ENCODE measurements at regions not wholly inside any gene's neighbourhood (a gene's known extent, or its start where the extent isn't known, plus 50 kb on each side); places are given as distances from the start of the nearest gene placed in this dataset.
"Not testable (repeated sequence)": the region's sequence is repeated elsewhere in the genome, so short reads cannot be mapped to it uniquely, and the experiment has no call there.

DNA sequence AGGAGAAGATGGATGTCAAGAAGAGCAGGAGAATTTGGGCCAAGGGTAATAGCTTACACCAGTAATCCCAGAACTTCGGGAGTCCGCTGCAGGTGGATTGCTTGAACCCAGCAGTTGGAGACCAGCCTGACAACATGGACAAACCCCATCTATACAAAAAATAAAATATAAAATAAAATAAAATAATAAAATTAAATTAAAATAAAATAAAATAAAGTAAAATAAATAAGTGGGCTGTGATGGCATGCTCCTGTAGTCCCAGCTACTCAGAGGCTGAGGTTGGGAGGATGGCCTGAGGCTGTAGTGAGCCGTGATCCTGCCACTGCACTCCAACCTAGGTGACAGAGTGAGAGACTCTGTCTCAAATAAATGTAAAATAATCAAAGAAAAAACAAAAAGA lies 1946.7 kb downstream of the MRPL39 start:
- no peak for DNase-seq

DNA sequence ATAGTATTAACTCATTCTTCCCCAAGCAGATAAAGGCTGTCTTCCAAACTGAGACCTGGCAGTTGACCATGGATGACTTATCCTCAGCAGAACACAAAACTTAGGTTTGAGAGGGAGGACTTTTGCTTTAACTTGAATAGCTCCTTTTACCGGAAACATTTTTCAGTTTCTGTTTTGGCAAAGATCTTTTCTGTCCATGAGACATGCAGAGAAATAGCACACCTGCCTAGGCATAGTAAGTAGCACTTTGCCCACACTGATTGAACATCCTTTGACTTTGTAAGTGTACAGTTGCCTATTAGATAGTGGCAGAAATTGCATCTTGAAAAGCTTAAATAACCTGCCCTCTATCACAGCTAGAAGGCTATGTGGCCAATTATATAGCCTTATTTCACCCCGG lies 1962.5 kb downstream of the MRPL39 start:
- no peak for DNase-seq

DNA sequence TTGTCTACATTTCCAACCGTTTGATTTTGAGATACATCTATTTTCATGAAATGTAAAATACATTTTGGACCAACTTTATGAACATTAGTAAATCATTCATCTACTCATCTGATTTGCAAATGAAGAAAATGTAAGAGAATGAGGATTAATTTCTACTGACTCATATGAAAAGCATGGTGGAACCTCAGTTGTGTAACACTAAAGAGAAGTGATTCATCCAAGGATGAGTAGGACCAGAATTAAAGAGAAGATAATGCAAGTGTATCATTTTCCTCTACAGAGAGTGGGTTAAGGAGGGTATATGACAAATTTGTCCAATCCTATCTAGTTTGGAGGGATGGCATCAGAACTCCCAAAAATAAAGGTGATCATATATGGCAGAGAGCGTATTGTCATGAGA lies 1967.6 kb downstream of the MRPL39 start:
- DNase-seq: no peak

DNA sequence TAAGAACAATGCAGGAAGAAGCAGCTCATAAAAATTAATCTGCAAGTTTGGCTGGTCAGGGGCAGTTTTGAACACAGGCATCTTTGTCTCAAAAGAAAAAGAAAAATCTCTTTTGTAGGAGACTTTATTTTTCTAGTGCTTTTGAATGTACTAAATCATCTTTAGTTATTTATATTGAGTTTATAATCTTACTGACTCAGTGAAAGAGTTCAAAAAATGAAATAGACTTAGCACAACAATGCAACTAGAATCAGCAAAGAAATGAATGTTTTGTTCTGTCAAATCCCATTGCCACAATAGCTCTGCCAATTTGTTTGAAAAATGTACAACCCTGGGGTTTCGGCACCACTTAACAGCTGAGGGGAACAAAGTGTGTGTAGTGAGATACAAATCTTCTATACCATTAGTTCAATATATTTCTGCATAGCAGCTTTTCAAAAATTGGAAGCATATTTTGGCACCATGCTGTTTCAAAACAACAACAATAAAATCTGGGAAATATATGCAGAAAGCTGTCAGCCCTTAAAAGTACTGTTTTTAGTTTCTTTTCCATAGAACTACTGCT lies 1969.1 kb downstream of the MRPL39 start:
- no peak for DNase-seq

DNA sequence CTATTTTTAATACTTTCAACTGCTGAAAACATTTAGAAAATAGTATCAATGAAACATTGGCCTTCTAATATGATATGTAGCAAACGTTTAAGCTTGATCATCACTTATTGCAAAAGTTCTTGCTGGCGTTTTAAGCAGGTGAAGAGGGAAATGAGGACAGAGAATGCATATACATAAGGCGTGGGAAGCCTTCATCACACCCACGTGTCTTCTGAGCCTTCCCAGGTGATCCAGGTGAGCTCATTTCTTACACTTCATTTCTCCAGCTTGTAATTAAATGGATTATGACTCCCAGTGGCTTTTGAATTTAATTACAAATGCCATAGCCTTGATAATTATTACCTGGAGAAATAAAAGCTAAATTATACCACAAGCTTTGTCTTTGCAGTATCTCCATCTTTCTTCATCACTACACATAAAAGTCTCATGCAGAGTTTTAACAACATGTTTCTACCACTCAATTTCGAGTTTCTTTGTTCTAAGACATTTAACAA lies 1973.8 kb downstream of the MRPL39 start:
- DNase-seq: no peak

DNA sequence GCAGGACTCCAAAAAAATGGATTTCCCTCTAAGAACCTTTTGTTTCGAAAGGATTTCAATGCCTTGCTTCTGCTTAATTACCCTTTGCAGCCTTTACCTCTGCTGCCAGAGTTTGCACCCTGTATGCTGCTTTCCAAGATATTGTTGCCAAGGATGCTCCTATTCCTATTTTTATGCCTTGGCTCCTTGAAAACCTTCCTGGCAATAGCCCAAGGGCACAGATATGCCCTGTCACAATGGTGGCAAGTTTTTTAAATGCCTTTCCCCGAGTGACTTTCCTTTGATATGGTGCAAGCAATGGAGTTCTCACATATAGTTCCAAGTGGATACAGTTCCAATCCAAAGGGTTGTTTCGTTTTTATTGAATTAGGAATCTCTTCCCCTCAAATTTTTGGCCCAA lies 1983.0 kb downstream of the MRPL39 start:
- DNase-seq: no peak

DNA sequence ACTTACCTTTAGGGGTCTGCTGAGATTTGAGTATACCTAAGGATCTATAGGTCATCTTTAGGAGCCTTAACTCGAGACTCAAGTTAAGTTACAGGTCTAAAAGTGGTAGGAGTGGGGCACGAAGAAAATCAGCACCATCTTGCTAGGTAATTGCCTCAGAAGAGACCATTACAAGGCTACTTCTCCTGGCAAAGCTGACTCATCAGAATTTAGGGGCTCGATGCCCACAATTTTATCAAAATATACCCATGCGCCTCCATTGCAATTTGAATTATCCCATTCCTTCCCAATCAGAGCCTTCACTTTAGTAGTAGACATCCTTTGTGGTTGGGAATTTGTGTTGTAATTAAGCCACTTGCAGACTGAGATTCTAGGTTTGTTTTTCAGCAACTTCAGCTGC lies 1994.3 kb downstream of the MRPL39 start:
- DNase-seq: no peak

DNA sequence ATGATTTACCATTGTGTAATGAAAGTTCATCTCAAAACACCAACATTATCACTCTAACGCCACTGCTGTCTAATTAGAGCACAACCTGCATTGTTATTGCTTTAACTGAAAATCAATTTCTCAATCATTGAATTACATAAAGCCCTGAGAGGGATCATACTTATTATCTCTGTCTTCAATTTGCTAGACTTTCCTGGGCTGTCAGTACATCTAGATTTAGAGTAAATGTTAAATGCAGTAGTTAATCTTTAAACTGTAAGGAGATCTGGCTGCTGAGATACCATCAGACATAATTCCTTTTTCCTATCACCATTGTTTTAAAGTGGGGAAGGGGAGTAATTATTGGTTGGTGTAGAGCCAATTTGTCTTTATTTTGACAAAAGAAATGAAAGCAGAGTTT lies 1995.1 kb downstream of the MRPL39 start:
- DNase-seq: no peak

DNA sequence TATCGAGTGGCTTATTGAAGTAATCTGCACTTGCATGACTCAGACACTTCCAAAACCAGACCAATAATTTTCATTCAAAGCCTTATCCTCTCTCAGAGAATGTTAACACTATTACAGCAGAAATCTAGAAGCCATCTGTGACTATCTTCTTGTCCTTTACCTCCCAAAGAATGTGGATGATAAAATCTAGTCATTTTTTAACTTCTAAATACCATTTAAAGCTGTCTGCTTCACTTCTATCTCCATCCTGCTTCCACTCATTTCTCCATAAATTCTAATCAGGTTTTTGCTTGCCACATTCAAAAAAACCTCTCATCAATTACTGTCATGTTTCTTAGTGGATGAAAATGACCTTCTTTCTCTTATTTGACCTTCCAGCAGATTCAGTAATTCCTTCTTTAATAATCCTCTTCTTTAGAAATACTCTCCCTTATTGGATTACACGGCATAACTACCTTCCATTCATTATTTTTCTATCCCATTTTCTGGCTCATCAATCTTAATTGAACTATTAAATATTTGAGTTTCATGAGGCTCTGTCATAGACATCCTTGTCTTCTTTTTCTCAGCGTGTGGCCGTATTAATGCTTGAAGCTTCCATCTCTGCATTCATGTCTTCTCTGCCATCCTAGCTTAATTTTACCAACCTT lies 1999.4 kb downstream of the MRPL39 start:
- no peak for DNase-seq

DNA sequence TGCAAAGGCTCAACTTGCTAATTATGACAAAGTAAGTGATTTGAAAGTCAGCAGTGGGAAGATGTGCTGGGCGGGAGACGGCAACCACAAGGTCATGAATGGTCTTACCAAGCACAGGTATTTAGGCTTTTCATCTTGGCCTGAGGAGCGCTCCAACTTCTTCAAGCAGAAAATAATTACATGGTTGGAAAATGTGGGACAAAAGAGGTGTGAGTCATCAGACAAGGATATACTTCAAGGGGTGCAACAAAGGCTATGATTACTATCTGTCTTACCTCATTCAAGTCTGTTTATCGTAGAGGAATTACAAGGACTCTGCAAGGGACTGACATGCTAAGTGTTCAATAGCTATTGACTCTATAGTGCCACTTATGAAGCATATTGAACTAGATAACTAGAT lies 2005.7 kb downstream of the MRPL39 start:
- DNase-seq: no peak

DNA sequence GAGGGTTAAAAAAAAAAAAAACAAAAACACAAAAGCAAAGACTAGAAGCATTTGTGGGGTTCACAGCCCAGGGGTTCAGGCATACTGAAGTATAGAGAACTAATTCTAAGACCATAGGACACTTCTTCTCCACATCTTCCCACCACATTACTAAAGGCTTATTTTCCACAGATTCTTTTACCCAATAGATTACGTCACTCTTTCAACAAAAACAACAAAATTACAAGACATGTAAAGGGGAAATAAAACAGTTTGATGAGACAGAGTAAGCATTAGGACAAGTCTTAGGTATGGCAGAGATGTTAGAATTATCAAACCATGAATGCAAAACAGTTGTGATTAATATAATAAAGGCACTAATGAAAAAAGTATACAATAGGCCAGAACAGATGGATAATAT lies 2013.7 kb downstream of the MRPL39 start:
- no peak for DNase-seq

DNA sequence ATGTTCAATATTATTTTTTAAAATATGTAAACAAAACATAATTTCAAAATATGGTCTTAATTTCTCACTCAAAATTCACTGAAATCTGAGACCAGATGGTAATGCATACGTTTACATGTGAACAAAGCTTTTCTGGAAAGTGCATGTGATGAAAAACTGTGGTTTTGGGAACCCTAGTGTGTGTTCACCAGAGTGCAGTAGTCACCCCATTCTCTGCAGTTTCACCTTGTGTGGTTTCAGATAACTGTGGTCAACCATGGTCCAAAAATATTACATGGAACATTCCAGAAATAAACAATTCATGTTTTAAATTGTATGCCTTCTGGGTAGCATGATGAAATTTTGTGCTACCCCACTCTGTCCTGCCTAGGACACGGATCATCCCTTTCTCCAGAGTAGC lies 2021.9 kb downstream of the MRPL39 start:
- DNase-seq: no peak

DNA sequence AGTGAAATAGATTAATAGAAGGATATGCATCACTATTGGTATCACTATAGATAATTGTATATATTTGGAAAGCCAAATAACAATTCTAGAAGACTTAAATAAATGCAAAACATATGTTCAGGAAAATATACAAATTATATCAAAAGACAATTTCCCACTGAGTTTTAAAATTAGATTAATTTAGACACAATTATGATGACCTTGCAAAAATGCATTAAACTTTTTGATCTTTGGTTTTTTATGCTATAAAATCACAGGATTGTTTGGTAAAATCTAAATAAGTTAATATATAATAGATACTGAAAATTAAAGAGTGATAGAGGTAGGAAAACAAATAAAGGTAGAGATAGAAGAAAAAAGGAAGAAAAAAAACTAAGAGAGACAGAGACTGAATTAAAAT lies 2027.7 kb downstream of the MRPL39 start:
- no peak for DNase-seq

DNA sequence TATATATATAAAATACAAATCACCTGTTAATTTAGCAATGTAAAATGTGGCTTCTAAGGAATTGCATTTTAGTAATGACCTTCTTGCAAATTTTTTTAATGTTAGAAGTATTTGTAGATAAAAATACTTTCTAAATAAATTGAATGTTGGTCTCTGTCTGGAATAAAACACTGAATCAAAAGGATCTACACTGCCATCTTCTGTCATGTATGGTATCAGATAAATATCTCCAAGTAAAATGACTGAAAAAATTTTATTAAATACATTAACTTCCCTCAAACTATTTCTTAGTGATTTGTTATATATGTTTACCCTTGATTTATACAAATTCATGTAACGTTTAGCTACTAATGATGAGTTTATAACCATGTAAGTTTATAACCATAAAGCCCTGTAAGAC lies 2029.3 kb downstream of the MRPL39 start:
- no peak for DNase-seq

DNA sequence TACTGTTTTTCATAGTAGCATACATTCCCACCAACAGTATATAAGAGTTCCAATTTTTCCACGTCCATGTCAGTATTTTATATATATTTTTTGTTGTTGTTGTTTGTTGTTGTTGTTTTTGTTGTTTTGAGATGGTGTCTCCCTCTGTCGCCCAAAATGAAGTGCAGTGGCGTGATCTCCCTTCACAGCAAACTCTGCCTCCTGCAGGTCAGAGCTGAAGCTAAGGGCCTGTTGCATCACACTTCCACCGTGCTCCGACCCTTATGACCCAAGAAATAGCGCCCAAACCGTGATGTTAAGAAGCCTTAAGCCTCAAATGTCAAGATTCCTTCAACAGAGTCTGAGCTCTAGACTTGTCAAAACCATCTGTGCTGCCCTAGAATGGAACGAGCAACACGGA lies 2032.3 kb downstream of the MRPL39 start:
- no peak for DNase-seq

DNA sequence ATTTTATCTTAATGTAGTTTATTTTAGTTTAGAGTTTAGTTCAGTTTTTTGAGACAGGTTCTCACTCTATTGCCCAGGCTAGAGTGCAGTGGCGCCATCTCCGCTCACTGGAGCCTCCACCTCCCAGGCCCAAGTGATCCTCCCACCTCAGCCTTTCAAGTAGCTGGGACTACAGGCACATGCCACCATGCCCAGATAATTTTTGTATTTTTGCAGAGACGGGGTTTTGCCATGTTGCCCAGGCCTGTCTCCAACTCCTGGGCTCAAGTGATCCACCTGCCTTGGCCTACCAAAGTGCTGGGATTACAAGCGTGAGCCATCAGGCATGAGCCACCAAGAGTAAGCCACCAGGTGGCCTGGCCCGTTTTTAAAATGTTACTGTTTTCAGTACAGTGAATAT lies 2058.4 kb downstream of the MRPL39 start:
- not testable (repeated sequence) for DNase-seq

DNA sequence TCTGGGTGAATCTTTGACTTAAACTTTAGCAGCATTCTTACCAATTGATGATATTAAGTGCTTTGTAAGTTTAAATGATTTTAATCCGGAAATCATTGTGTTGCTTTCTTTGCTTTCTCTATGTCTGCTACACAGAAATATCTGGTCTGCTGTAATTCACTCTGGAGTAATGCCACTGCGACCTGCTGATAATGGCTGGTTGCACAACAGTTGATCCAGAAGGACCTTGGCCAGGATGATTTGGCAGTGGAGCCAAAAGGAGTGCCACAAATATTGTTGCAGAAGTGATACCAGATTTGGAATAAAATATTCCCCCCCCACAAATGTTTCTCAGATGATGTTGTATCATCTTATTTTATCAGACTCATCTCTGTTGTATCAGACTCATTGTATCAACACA lies 2063.9 kb downstream of the MRPL39 start:
- DNase-seq: no peak

DNA sequence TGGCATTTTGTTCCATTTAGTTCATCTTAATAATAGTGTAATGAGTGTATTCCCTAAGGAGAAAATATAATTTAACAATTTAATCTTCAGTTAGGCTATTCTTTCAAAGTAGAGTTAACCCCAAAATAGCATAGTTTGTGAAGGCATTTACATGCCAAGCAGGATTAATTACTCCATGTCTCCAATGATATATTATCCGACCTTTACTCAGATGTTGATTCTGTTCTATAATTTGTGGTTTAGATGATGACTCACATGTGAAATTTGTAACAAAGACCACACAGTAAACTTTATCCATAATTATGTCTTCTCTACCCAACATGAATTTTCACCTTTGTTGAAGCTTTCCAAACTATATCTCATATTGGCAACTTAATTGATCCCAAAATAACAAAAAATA lies 2065.2 kb downstream of the MRPL39 start:
- DNase-seq: no peak

DNA sequence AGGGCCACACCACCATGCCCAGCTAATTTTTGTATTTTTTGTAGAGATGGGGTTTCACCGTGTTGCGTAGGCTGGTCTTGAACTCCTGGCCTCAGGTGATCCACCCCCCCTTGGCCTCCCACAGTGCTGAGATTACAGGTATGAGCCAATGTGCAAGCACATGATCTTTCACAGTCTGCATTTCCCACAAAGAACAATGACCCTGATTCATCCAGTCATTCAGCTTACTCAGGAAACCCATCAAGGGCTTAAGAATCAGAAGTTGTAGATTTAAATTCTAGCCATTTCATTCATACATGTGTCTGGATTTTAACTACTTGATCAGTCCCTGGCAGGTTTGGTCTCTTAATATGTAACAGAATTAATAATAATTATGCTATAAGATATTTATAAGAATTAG lies 2065.7 kb downstream of the MRPL39 start:
- no peak for DNase-seq

DNA sequence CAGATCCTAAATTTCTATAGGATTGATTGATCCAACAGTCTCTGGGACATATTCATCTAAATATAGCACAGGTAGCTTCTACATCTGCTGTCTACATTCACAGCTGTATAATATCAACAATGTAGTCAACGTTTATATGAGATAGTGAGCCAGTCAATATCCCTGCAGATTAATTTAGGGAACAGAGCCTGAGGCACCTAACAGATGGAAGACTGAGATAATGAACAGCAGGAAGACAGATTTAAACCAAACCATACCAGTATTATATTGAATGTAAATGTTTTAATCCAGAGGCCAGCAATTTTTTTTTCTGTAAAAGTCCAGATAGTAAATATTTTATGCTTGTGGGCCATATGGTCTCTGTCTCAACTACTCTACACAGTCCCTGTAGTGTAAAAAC lies 2072.4 kb downstream of the MRPL39 start:
- DNase-seq: no peak

DNA sequence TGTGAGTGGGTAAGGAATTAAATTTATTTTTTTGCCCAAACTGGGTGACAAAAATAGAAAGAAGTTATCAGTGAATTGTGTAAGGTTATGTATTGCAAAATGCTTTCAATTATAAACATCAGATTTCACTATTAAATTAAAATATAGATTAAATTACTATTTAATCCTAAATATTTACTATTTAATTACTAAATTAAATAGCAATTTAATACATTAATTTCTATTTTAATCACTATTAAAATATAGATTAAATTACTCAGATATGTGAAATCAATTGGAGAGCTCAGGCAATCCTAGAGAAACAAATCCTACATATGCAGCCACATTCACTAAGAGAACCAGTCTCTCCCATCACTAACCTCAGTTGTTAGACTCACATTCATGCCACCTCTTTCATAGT lies 2075.8 kb downstream of the MRPL39 start:
- DNase-seq: no peak

DNA sequence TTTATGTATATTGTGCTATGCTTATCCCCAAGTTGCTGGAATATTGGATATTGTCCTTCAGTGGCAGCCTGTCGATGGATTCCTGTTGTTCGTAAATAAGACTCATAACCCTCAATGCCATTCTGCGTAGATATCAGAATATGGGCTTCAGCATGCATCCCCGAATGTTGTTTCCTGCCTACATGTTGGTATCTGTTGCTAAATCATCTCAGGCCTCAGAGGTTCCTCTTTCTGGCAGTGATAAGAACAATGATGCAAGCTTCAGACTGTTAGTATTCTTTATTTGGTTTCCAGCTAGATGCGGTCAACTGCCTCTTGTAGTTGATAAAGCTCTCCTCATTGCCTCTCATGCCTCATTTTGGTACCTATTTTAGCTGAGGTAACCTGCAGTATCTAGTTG lies 2082.6 kb downstream of the MRPL39 start:
- DNase-seq: no peak

DNA sequence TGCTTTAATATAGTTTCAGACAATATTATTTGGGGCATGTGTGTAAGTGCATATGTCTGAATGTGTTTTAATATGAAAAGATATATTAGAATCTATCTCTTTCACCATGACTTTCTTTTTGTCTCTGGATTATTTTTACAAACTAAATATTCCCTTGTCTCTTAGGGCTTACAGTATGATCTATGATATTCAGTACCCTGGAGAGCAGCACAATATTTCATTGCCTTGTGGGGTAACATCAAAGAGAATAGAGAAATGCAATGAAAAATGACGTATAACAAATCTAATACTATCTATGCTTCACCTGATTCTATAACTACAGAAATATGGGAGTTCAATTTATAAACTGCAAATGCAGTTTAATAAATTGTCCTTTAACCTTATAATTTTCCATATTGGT lies 2084.5 kb downstream of the MRPL39 start:
- no peak for DNase-seq

DNA sequence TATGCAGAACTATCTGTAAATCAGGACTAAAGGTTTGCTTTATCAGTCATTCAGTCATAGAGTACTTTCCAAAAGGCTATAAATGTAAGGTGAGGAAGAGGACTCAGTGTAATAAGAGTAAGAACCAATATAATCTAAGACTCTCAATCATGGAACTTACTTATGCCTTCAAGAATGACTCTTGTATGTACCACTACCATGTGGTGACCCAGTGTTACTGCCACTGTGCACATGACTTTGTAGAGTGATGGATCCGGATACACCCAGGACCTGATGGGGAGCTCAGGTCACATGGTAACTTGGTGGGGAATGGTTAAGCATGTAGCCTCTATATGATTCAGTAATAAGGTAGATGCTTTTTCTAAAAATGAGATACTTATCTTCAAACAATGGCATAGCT lies 2099.8 kb downstream of the MRPL39 start:
- no peak for DNase-seq

DNA sequence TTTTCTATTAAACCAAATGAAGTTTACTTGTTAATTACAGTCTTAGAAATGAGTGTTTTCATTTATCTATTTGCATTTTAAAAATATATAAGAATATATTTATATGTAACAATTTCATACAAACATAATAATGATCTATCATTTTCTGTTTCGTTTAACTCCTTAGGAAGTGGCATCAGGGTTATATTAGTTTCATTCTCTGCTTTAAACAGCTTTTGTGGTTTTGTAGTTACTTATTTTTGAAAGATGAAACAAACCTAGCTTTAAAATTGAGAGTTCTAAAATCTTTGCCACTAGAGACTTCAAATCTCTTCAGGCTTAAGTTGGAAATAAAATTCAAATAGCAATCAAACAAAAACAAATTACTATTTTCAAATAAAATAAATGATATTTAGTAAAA lies 2110.6 kb downstream of the MRPL39 start:
- DNase-seq: no peak

All from CD4-positive, alpha-beta T cell treated with Interleukin-4 for 1 hour (primary cell).